GM04503 (cell line): ENCODE measurements at regions not wholly inside any gene's neighbourhood (a gene's known extent, or its start where the extent isn't known, plus 50 kb on each side); places are given as distances from the start of the nearest gene placed in this dataset.
"Not testable (repeated sequence)": the region's sequence is repeated elsewhere in the genome, so short reads cannot be mapped to it uniquely, and the experiment has no call there.

Experiments used
- DNase-seq: peaks from one replicate; pipeline ENCODE4 v3.0.0-alpha.2; 2012; ENCODE audit warnings: low read depth

DNA sequence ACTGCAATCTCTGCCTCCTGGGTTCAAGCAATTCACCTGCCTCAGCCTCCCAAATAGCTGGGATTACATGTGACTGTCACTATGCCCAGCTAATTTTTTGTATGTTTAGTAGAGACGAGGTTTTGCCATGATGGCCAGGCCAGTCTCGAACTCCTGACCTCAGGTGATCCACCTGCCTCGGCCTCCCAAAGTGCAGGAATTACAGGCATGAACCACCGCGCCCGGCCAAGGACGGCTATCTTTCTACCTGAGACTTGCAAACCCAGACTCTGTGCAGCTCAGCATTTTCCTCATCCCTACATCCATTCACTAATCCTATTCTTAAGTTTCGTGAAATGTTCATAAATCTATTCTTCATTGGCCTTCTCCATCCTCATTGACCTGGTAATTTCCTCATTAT lies 330.0 kb downstream of the ANTXR2 start:
- no peak for DNase-seq

DNA sequence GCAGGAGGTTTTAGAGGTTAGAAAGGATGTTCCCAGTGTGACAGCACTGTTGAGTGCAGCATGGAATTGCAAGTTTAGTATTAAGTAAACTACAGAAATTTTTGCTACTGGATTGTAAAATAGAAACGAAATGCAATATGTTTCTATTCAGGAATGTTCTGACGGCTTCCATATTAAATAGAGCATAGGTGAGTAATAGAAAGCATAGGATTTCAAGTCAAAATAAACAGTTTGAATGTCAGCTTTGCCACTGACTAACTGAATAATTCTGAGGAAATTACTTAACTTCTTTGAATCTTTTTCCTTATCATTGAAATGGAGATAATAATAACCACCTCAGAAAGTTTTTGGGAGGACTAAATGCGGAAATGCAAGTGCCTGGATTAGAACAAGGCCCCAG lies 331.9 kb upstream of the GK2 start:
- DNase-seq: no peak

DNA sequence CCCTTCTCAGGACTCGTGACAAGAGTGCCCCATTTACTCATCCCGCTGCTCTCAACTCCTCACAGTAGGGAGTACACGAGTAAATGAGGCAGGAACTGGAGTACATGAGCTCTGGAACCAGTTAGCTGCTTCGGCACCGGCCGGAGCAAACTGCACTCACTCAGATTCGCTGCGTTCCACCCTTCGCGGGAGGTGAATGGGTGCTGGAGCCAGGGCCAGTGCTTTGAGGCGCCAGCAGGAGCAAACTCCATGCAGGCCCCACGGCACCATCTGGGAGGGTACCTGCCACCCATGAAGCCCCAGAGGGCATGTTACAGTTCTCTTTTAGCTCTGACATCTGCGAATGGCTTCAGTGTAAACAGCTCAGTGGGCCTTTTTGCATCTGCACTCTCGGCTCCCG lies 315.5 kb upstream of the GK2 start:
- no peak for DNase-seq

DNA sequence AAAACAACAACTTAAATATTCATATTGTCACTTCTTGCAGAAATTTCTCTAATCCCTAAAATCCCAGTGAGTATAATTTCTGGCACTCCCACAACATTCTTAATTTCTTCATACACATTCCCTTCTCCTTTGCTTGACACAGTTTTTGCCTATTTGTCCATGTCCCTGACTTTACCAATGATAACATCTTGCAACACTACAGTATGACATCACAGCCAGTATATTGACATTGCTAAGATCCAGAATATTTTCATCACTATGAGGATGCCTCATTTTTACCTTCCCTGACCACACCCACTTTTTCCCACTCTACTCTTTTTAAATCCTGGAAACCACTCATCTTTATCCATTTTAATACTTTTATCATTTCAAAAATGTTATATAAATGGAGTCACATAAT lies 292.3 kb upstream of the GK2 start:
- no peak for DNase-seq

DNA sequence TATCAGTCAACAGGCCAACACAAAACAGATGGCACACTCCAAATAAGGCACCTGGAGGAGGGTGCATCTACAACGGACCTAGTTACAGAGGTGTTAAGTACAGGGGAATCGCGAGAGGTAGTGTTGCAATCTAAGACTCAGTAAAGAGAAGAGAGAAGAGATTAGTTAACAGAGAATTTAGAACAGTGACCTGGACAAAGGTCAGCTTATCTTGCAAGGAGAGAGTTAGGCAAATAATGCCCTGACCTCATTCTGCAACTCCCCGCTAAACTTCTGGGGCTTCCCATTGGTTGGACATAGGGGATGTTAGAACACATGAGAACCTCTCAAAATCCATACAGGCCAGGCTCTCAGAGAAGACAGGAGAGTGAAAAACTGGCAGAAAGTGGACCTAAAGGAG lies 289.4 kb upstream of the GK2 start:
- DNase-seq: no peak

DNA sequence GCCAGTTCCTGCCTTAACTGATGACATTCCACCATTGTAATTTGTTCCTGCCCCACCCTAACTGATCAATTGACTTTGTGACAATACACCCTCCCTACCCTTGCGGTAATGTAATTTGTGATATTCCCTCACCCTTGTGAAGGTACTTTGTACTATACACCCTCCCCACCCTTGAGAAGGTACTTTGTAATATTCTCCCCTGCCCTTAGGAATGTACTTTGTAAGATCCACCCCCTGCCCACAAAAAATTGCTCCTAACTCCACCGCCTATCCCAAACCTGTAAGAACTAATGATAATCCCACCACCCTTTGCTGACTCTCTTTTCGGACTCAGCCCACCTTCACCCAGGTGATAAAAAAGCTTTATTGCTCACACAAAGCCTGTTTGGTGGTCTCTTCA lies 288.5 kb upstream of the GK2 start:
- DNase-seq: not testable (repeated sequence)

DNA sequence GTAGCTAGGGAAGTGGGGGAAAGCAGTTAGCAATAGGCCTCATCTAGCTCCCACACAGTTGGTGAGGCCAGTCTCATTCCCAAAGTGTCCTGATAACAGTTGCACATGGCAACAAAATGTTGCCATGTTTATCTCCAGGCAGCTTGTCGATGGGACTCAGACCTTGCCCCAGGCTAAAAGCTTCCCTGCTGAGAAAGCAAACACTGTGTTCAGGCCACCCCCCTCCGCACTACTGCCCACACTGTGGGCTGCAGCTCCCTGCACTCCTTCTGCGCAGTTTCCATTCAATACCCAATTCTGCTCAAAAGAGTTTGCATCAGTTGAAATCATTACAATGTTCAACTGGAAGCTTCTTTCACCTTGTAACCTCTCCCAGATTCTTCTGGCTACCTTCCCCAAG lies 287.8 kb upstream of the GK2 start:
- DNase-seq: no peak

DNA sequence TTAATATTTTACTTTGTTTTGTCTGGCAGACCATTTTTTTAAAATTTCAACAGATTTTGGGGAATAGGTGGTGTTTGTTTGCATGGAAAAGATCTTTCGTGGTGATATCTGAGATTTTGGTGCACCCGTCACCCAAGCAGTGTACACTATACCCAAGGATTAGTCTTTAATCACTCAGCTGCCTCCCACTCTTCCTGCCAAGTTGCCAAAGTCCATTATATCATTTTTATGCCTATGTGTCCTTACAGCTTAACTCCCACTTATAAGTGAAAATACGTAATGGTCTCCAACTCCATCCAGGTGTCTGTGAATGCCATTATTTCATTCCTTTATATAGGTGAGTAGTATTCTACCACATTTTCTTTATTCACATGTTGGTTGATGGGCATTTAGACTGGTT lies 281.7 kb upstream of the GK2 start:
- no peak for DNase-seq

DNA sequence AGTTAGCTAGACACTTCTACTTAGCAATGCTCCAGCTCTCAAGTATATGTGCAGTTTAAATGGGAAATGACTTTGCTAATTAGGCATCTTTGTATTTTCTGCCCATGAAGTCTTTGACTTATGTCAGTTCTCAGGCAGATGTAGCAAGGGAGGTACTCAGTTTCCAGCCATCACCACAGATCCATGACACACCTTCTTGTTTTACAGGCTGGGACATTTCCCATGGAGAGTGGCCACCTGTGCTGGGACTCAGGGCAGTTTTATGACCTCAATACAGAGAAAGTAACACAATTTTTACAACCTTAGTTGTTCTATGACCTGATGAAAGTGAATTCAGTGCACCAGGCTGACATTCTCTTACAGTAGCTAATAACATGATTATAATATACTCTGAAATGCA lies 280.7 kb upstream of the GK2 start:
- no peak for DNase-seq

DNA sequence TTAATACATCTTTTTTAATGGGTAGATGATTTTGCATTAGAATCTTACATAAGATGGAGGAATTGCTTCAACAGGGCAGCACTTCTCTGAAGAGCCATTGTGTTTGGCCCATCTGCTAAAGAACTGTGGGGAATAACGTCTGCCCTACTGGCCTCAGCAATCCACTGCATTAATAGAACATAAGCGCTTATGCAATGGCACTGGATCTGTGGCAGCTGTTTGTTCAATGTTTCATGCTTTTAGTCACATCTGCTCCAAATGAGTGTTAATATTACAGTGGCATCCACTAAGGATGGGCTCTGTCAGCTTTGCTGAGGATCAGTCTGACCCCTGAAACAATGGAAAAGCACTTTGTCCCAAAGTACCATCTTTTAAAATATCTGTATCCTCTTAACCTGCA lies 279.0 kb upstream of the GK2 start:
- DNase-seq: no peak

DNA sequence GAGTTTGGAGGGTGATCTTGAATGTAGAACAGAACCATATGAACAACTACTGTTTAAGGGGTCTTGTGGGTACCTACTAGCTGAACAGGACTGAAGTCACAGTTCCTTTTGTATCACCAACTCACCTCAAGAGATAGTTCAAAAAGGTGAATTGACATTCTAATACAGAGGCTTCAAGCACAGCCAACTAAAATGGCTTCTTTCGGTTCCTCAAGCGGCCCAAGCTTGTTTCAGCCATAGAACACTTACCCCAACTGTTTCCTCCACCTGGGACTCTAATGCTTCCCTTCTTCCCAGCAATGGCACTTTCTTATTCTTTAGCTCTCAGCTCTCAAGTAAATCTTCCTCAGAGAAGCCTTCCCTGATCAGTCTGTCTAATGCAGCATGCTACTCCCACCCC lies 277.5 kb upstream of the GK2 start:
- DNase-seq: no peak

DNA sequence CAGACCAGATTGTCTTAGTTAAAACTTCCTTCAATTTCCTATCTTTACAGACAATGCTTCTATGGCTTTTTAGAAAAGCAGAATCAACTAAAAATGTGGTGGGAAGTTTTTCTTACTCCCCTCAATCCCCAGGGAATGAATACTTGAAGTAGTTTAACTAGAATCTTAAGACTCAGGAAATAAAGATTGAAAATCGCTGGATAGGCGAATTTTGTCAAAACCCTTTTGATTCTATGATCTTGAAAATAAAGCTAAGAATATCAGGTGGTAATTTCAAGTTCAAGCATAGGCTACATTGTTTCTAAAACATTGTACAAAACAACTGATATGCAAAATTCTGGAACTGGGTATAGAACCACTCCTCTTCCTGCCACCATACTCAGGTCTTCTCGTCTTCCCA lies 276.5 kb upstream of the GK2 start:
- no peak for DNase-seq

DNA sequence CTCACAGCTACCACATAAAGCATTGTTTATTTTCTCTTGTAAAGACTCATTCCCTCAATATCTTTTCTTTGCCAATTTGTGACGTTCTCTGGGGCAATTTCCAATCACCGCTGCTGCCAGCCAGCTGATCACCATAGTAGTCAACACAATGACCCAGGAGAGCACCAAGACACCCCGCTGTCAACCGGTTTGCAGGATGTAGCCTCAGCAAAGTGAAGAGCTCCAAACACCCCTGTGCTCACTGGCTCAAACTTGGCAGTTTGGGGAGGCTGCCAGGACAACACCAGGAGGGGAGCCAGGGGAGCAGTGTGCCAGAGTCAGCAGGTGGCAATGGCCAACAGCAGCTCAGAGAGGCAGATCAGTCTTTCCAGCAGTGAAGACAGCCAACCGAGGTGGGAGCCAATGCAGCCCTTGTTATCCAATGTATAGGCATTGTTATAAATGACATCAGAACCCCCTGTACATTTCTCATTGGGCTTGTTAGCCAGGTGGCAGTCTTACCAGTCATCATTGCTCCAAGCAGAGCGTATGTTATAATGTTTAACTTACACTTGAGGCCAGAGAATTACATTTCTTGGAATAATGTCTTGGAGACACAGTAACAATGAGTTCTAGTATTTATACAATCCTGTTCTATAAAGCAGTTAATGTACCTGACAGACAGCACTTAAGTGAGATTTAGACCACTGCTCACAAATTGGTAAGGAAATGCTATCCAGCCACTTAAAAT lies 274.9 kb upstream of the GK2 start:
- DNase-seq: no peak

DNA sequence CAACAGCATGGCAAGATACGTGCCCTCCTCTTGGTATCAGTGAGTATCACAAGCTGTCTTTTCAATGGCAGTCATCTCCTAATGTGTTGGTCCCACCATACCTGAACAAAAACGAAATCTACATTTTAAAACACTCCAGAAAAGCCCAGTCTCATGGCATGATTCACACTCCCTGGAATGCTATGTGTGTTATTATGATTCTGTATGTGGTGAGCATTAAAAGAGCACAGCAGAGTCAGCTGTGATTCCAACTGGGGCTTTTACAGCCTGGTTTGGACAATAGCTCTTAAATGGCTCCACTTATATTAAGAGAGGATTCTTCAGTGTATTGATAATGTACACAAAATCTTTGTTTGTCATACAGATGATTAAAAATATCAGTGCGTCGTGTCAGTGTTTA lies 274.1 kb upstream of the GK2 start:
- DNase-seq: no peak

DNA sequence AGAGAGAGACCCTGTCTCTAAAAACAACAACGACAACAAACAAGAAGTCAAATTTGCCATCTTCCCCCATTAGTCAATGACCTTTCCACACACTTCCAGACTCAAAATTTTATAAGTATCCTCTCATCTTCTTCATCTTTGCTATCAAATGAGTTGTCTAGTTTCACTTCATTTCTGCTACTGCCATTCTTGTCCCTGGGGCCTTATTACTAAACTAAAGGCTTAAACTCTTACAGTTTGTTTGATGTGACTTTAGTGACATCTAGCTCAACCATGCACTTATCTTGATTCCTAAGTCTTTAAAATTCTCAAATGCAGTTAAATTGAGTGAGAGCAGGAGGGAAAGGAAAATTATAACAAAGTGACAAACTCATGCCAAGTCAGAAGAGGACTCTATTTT lies 271.8 kb upstream of the GK2 start:
- no peak for DNase-seq

DNA sequence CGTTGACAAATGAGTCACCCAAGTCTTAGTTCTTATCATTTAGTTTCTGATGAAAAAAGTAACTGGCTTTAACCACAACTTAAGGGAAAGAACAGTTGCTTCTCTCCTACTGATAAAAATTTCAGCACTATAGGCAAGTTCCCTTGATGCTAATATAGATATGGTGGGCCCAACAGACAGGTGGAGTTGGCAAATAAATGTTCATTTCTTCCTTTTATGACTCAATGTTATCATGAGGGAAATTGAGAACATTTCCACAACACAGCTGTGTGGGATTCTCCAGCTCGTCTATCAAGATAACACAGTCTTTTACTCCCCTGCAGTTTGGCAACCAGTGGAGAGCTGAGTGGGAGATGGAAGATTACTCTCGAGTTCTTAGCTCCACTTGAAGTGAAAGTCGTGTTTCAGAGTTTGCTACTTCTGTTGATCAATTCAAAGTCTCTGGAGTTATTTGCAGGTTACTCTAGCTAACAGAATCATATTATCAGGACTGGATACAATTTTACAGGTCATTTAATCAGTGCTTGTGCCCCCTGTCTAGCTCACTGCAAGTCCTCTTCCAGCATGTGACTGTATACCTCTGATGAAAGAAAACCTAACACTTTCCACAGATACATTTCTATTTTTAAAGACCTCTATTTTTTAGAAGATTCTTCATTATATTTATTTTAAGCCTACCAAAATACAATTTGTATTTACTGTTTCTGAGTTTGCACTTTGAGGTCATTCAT lies 270.6 kb upstream of the GK2 start:
- no peak for DNase-seq

DNA sequence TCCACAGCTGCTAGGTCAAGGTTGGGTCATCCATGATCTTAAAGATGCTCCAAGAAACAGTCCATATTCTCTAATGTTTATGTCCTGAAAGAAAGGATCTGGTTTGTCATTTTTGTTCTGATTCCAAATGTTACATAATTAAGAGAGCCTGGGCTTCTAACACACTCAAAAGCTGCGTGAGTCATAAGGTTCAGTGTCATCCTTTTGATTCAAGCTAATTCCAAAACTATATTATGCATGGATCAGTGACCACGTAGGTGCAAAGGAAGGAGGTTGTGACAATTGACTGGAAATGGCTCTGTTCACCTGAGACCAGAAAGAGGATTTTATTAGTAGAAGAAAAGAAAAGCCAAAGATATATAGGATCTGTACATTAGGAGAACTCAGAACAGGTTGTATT lies 268.7 kb upstream of the GK2 start:
- no peak for DNase-seq

DNA sequence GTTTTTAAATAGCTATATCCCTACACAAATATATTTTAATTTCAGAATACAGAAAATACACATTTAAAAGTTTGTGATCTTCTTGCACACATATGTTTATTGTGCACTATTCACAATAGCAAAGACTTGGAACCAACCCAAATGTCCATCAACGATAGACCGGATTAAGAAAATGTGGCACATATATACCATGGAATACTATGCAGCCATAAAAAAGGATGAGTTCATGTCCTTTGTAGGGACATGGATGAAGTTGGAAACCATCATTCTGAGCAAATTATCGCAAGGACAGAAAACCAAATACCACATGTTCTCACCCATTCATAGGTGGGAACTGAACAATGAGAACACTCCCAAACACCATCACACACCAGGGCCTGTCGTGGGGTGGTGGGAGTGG lies 266.9 kb upstream of the GK2 start:
- DNase-seq: not testable (repeated sequence)

DNA sequence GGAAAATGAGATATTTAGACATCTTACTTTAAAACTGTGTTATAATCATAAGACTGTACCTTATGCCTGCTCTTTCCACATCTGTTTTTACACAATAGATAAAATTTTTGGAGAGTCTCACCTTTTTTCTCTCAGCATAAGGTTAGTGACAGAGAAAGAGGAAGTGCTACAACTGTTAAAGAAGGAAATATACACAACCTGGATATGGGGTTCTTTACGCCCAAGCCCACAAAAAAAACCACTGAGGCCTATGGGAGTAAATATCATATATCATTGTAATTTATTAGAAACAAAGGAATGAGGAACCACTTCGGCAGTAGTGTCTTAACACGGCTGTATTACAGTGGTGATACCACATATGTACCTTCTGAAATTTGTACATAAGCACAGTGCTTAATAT lies 265.9 kb upstream of the GK2 start:
- no peak for DNase-seq

DNA sequence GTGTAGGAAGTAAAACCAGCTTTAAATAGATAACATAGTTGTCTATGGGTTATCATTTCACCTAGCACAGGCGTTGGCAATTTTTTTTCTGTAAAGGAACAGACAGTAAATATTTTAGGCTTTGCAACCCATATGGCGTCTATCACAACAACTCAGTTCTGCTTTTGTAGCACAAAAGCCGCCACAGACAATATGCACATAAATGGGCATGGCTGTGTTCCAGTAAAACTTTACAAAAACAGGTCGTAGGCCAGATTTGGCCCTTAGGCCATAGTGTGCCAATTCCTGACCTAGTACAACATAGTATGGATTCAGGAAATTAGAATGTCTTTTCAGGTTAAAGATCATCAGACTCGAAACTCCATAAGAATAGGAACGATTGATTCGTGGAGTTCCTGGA lies 265.3 kb upstream of the GK2 start:
- no peak for DNase-seq

DNA sequence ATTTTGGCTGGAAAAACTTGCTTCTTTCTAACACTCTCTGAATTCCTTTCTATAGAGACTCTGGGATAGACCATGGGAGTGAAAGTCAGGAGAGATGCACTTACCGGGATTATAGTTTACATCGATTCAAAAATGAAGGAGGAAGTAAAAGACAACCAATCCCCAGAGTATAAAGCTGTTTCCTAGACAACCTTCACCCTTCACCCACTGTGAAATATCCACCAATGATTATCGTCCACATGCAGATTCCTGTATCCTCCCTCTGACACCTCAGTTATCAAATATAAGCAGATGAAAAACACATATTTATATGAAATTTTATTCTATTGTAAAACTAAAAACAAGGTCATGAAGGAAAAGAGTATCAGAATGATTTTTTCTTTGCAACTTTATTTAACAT lies 258.8 kb upstream of the GK2 start:
- DNase-seq: no peak

DNA sequence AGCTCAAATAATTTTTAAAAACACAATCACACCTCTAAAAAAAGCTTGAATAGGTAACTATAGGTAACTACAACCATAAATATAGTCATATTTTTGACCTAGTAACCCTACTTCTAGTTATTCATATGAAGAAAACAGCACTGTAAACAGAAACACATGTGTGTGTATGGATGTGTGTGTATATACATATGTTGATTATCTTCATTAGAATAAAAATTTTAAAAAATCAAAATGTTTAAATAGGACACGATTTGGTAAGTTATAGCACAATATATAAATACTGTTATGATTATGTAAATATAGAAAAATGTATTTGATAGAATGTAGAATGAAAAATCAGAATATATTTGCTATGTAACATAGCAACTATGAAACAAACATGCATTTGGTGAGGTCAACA lies 258.1 kb upstream of the GK2 start:
- no peak for DNase-seq

DNA sequence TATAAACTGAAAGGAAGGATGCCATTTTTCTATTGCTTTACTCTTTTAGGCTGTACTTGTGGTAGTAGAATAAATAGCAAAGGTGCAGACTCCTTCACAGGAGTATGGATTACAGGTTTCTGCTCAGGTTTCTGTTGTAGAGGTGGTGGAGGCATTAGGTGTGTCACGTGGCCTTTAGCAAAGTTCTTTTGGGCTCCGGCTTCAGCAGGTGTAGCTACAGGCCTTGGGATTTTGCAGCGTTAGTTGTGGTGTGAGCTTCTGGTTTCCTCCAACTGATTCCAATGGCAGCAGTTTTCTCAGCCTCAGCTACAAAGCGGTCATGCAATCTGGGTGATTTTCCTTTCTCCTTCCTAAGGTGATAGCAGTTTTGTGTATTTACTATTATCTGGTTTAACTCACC lies 255.8 kb upstream of the GK2 start:
- no peak for DNase-seq

DNA sequence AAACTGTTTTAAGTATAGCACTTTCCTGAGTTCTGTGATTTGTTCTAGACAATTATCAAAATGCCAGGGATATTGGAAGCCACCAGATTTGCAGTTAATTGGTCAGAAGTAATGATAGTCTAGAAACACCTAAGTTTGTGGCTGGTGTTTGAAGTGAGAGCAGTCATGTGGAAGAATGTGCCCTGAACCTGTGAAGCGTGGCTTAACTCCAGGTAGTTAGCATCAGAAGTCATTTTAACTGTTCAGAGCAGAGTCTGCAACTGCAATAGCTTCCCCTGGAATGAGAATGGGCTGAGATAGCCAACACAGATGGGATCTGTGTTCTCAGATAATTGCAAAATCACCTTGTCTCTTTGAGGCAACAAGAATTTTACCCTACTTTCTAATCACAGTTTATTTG lies 255.1 kb upstream of the GK2 start:
- DNase-seq: no peak
